GM10266 (cell line): ENCODE measurements at regions not wholly inside any gene's neighbourhood (a gene's known extent, or its start where the extent isn't known, plus 50 kb on each side); places are given as distances from the start of the nearest gene placed in this dataset.

ENCODE experiments used
- DNase-seq: peaks from one replicate; pipeline ENCODE4 v3.0.0; 2012; ENCODE audit errors: extremely low spot score
- CTCF ChIP-seq: IDR thresholded peaks from 2 replicates; pipeline ENCODE4 v1.5.1; 2012; ENCODE audit warnings: mild to moderate bottlenecking, low read depth; ENCODE audit not compliant: control insufficient read depth, insufficient read depth; ENCODE audit errors: missing control alignments

- TF ChIP-seq CTCF, result no peak
- DNase-seq, result no peak
Measured at GRCh38 chr1:20432341-20432740, 53.7 kb downstream of the CAMK2N1 start.

GRCh38 chr1:20431176-20431460, 54.9 kb downstream of the CAMK2N1 start:
- TF ChIP-seq CTCF, result no peak
- DNase-seq, result no peak

- peak; percentile 73 for TF ChIP-seq CTCF
- DNase-seq, result peak; percentile 48
Measured at GRCh38 chr1:20430355-20431175, 55.4 kb downstream of the CAMK2N1 start.

- no peak for TF ChIP-seq CTCF
- no peak for DNase-seq
Measured at GRCh38 chr1:20429296-20429695, 56.7 kb downstream of the CAMK2N1 start.

GRCh38 chr1:20428841-20429240, 57.2 kb downstream of the CAMK2N1 start:
- TF ChIP-seq CTCF, result no peak
- DNase-seq, result no peak

GRCh38 chr1:20426923-20427322, 59.1 kb downstream of the CAMK2N1 start:
- DNase-seq, result no peak
- TF ChIP-seq CTCF, result no peak

GRCh38 chr1:20426371-20426770, 59.6 kb downstream of the CAMK2N1 start:
- DNase-seq, result no peak
- no peak for TF ChIP-seq CTCF
